Colonic mucosa (tissue), 4 donors: ENCODE measurements at regions not wholly inside any gene's neighbourhood (a gene's known extent, or its start where the extent isn't known, plus 50 kb on each side); places are given as distances from the start of the nearest gene placed in this dataset.

ENCODE experiments used
- DNase-seq: peaks from one replicate; pipeline ENCODE4 v3.0.0-alpha.2; 2020
- H3K27ac ChIP-seq: fragments of 200-600 bp; one replicate; pipeline ENCODE4 v1.8.0; 2021
- H3K27me3 ChIP-seq: fragments of 200-600 bp; one replicate; pipeline ENCODE4 v1.8.0; 2021
- H3K36me3 ChIP-seq: fragments of 200-600 bp; one replicate; pipeline ENCODE4 v1.8.0; 2021
- H3K4me1 ChIP-seq: fragments of 200-600 bp; one replicate; pipeline ENCODE4 v1.8.0; 2021; ENCODE audit warnings: mild to moderate bottlenecking
- H3K4me3 ChIP-seq: fragments of 200-600 bp; one replicate; pipeline ENCODE4 v1.8.0; 2021
- H3K9ac ChIP-seq, 2 donors: one replicate each; pipeline ENCODE4 v1.7.0; 2013; ENCODE audit warnings: control low read depth in 2 of 2, low read depth in 2 of 2, low read length in 2 of 2
- H3K9me3 ChIP-seq: fragments of 200-600 bp; one replicate; pipeline ENCODE4 v1.8.0; 2021
- CTCF ChIP-seq: fragments of 200-600 bp; IDR thresholded peaks from one replicate; pipeline ENCODE4 v1.8.0; 2022; ENCODE audit warnings: antibody characterized with exemption, mild to moderate bottlenecking
- intact Hi-C: fragments of 100-400 bp; cut with DNase I; formaldehyde crosslinking; loops from one replicate; pipeline ENCODE4 v1.14.1; 2022
- donor health status: healthy.
- donor health status: DM: no; HTN: no; CAD: no.
- donor health status: DM: no; HTN: no; CAD: no.

GRCh38 chr14:34171431-34172172, 220.7 kb upstream of the EGLN3 start:
- no peak overlapping the region for H3K4me3 ChIP-seq
- no peak overlapping the region for H3K27ac ChIP-seq
- no peak for TF ChIP-seq CTCF
- no peaks in the 10 kb centered on the region for H3K36me3 ChIP-seq
- H3K9ac ChIP-seq = no peak overlapping the region
- no peaks in the 10 kb centered on the region for H3K9me3 ChIP-seq
- no peaks in the 10 kb centered on the region for H3K27me3 ChIP-seq
- intact Hi-C loops = no loop called here
- H3K4me1 ChIP-seq = no peaks in the 10 kb centered on the region
- no peak for DNase-seq

GRCh38 chr14:34170882-34171281, 220.0 kb upstream of the EGLN3 start:
- DNase-seq = no peak
- no peaks in the 10 kb centered on the region for H3K4me1 ChIP-seq
- H3K4me3 ChIP-seq = no peak overlapping the region
- no peaks in the 10 kb centered on the region for H3K36me3 ChIP-seq
- no peaks in the 10 kb centered on the region for H3K9me3 ChIP-seq
- intact Hi-C loops = no loop called here
- TF ChIP-seq CTCF = no peak
- no peak overlapping the region for H3K9ac ChIP-seq
- no peaks in the 10 kb centered on the region for H3K27me3 ChIP-seq
- H3K27ac ChIP-seq = no peak overlapping the region

- no peak overlapping the region for H3K9ac ChIP-seq
- intact Hi-C loops = no loop called here
- no peaks in the 10 kb centered on the region for H3K36me3 ChIP-seq
- no peak overlapping the region for H3K27ac ChIP-seq
- H3K27me3 ChIP-seq = no peaks in the 10 kb centered on the region
- no peak for TF ChIP-seq CTCF
- no peak for DNase-seq
- H3K4me3 ChIP-seq = no peak overlapping the region
- H3K4me1 ChIP-seq = no peaks in the 10 kb centered on the region
- no peaks in the 10 kb centered on the region for H3K9me3 ChIP-seq
These were observed 218.7 kb upstream of the EGLN3 start for GRCh38 chr14:34169561-34169960.

GRCh38 chr14:34168656-34169055, 217.8 kb upstream of the EGLN3 start:
- no peak for DNase-seq
- Histone ChIP-seq H3K36me3 (no peaks in the 10 kb centered on the region), H3K27ac (no peak overlapping the region), H3K9me3 (no peaks in the 10 kb centered on the region), H3K4me1 (no peaks in the 10 kb centered on the region), H3K27me3 (no peaks in the 10 kb centered on the region), H3K4me3 (no peak overlapping the region), H3K9ac (no peak overlapping the region)
- no peak for TF ChIP-seq CTCF
- intact Hi-C loops = no loop called here

- intact Hi-C loops = no loop called here
- no peaks in the 10 kb centered on the region for H3K4me1 ChIP-seq
- H3K27me3 ChIP-seq = no peaks in the 10 kb centered on the region
- H3K36me3 ChIP-seq = no peaks in the 10 kb centered on the region
- no peaks in the 10 kb centered on the region for H3K9me3 ChIP-seq
- DNase-seq = no peak
- no peak for TF ChIP-seq CTCF
- H3K9ac ChIP-seq = no peak overlapping the region
- no peak overlapping the region for H3K4me3 ChIP-seq
- no peak overlapping the region for H3K27ac ChIP-seq
These were observed 215.0 kb upstream of the EGLN3 start for GRCh38 chr14:34165847-34166350.
